ENCODE measurements at regions not wholly inside any gene's neighbourhood (a gene's known extent, or its start where the extent isn't known, plus 50 kb on each side); places are given as distances from the start of the nearest gene placed in this dataset.

- no TSS peak for BruUV-seq (replicated peaks)
- no peak for DNase-seq
- Mint-ChIP-seq H3K36me3 (ENCODE audit: insufficient read depth, unreplicated experiment) (no peaks in the 10 kb centered on the region), H3K27ac (ENCODE audit: unreplicated experiment) (no peak overlapping the region), H3K4me1 (ENCODE audit: low read depth, unreplicated experiment) (no peaks in the 10 kb centered on the region), H3K9me3 (ENCODE audit: low read depth, unreplicated experiment) (peaks cover 3% of the 10 kb centered on the region), H3K27me3 (ENCODE audit: unreplicated experiment) (no peaks in the 10 kb centered on the region), H3K4me3 (ENCODE audit: low read depth, unreplicated experiment) (no peak overlapping the region)
- CTCF ChIA-PET, result no interaction called here
- TF ChIP-seq CTCF (IDR thresholded peaks at IDR 0.05; ENCODE audit: unreplicated experiment), result no peak
- intact Hi-C loops (cut with micrococcal nuclease; ENCODE audit: unreplicated experiment), result no loop called here
These were observed 1100.6 kb downstream of the TECRL start for GRCh38 chr4:63308697-63309096.

GRCh38 chr4:63302792-63303191 lies 1106.5 kb downstream of the TECRL start:
- H3K27me3 Mint-ChIP-seq (ENCODE audit: unreplicated experiment), result no peaks in the 10 kb centered on the region
- no peak overlapping the region for H3K4me3 Mint-ChIP-seq (ENCODE audit: low read depth, unreplicated experiment)
- TF ChIP-seq CTCF (IDR thresholded peaks at IDR 0.05; ENCODE audit: unreplicated experiment), result no peak
- no peak overlapping the region for H3K27ac Mint-ChIP-seq (ENCODE audit: unreplicated experiment)
- intact Hi-C loops (cut with micrococcal nuclease; ENCODE audit: unreplicated experiment), result no loop called here
- no peaks in the 10 kb centered on the region for H3K36me3 Mint-ChIP-seq (ENCODE audit: insufficient read depth, unreplicated experiment)
- CTCF ChIA-PET, result no interaction called here
- no peaks in the 10 kb centered on the region for H3K9me3 Mint-ChIP-seq (ENCODE audit: low read depth, unreplicated experiment)
- H3K4me1 Mint-ChIP-seq (ENCODE audit: low read depth, unreplicated experiment), result no peaks in the 10 kb centered on the region
- BruUV-seq (replicated peaks), result no TSS peak
- no peak for DNase-seq

- no peaks in the 10 kb centered on the region for H3K4me1 Mint-ChIP-seq (ENCODE audit: low read depth, unreplicated experiment)
- no peak overlapping the region for H3K4me3 Mint-ChIP-seq (ENCODE audit: low read depth, unreplicated experiment)
- DNase-seq, result no peak
These were observed 1107.2 kb downstream of the TECRL start for GRCh38 chr4:63302078-63302477.

GRCh38 chr4:63296773-63297172 lies 1112.5 kb downstream of the TECRL start:
- CTCF ChIA-PET, result interaction anchor here (0.7 kb wide), 1 partner anchor 49 kb away, joined by 4 read pairs; no protein-coding TSS in a partner anchor
- no peak overlapping the region for H3K4me3 Mint-ChIP-seq (ENCODE audit: low read depth, unreplicated experiment)
- H3K36me3 Mint-ChIP-seq (ENCODE audit: insufficient read depth, unreplicated experiment), result no peaks in the 10 kb centered on the region
- intact Hi-C loops (cut with micrococcal nuclease; ENCODE audit: unreplicated experiment), result no loop called here
- TF ChIP-seq CTCF (IDR thresholded peaks at IDR 0.05; ENCODE audit: unreplicated experiment), result no peak
- no TSS peak for BruUV-seq (replicated peaks)
- no peaks in the 10 kb centered on the region for H3K9me3 Mint-ChIP-seq (ENCODE audit: low read depth, unreplicated experiment)
- no peaks in the 10 kb centered on the region for H3K4me1 Mint-ChIP-seq (ENCODE audit: low read depth, unreplicated experiment)
- H3K27ac Mint-ChIP-seq (ENCODE audit: unreplicated experiment), result no peak overlapping the region
- DNase-seq, result no peak
- H3K27me3 Mint-ChIP-seq (ENCODE audit: unreplicated experiment), result no peaks in the 10 kb centered on the region

More at GRCh38 chr4:63302078-63302477, 1107.2 kb downstream of the TECRL start:
- Mint-ChIP-seq H3K27ac (ENCODE audit: unreplicated experiment) (no peak overlapping the region), H3K9me3 (ENCODE audit: low read depth, unreplicated experiment) (no peaks in the 10 kb centered on the region), H3K36me3 (ENCODE audit: insufficient read depth, unreplicated experiment) (no peaks in the 10 kb centered on the region), H3K27me3 (ENCODE audit: unreplicated experiment) (no peaks in the 10 kb centered on the region)
- intact Hi-C loops (cut with micrococcal nuclease; ENCODE audit: unreplicated experiment), result no loop called here
- BruUV-seq (replicated peaks), result no TSS peak
- CTCF ChIA-PET, result no interaction called here
- no peak for TF ChIP-seq CTCF (IDR thresholded peaks at IDR 0.05; ENCODE audit: unreplicated experiment)
